DND-41 (cell line): ENCODE measurements at regions not wholly inside any gene's neighbourhood (a gene's known extent, or its start where the extent isn't known, plus 50 kb on each side); places are given as distances from the start of the nearest gene placed in this dataset.

Experiments used
- ATAC-seq: fragments of 200-7000 bp; cut with Tn5 transposase; 3 replicates; pipeline ENCODE4 v1.9.1; 2021; ENCODE audit warnings: low read depth; ENCODE audit not compliant: insufficient read depth
- DNase-seq: peaks from one replicate; pipeline ENCODE4 v3.0.0-alpha.2; 2020
- H2AFZ ChIP-seq: 2 replicates; pipeline ENCODE4 v1.6.0; 2012; ENCODE audit warnings: low read depth, low read length
- H3K27ac ChIP-seq: 2 replicates; pipeline ENCODE4 v1.5.1; 2012; ENCODE audit warnings: low read length, inconsistent platforms
- H3K27me3 ChIP-seq: fragments of 200-600 bp; sonication (generic); 2 replicates; pipeline ENCODE4 v1.6.0; 2012; ENCODE audit warnings: low read length, mild to moderate bottlenecking, inconsistent platforms; ENCODE audit not compliant: insufficient read depth, poor library complexity
- H3K36me3 ChIP-seq: 2 replicates; pipeline ENCODE4 v1.5.1; 2012; ENCODE audit warnings: low read length, inconsistent platforms; ENCODE audit not compliant: insufficient read depth
- H3K4me1 ChIP-seq: 2 replicates; pipeline ENCODE4 v1.5.1; 2012; ENCODE audit warnings: mild to moderate bottlenecking, low read length; ENCODE audit not compliant: insufficient read depth
- H3K4me2 ChIP-seq: 2 replicates; pipeline ENCODE4 v1.6.0; 2012; ENCODE audit warnings: mild to moderate bottlenecking, moderate library complexity, low read length, inconsistent platforms; ENCODE audit not compliant: insufficient read depth
- H3K4me3 ChIP-seq, 2 experiments: fragments of 200-600 bp in 1 of 2; shearing (Covaris generic) in 1 of 2; 2 replicates each; pipeline ENCODE4 v1.5.1; 2012 to 2016; ENCODE audit warnings: inconsistent platforms in 2 of 2, low read length in 2 of 2, mild to moderate bottlenecking in 2 of 2, low read depth in 1 of 2, moderate library complexity in 1 of 2
- H3K79me2 ChIP-seq: 2 replicates; pipeline ENCODE4 v1.6.0; 2012; ENCODE audit warnings: low read length, inconsistent platforms; ENCODE audit not compliant: insufficient read depth
- H3K9ac ChIP-seq: 2 replicates; pipeline ENCODE4 v1.6.0; 2012; ENCODE audit warnings: low read depth, mild to moderate bottlenecking, inconsistent platforms, low read length, moderate library complexity
- H3K9me3 ChIP-seq: 2 replicates; pipeline ENCODE4 v1.5.1; 2012; ENCODE audit warnings: low read length, moderate library complexity, mild to moderate bottlenecking, inconsistent platforms; ENCODE audit not compliant: insufficient read depth, severe bottlenecking
- H4K20me1 ChIP-seq: 2 replicates; pipeline ENCODE4 v1.6.0; 2012; ENCODE audit warnings: low read length; ENCODE audit not compliant: insufficient read depth
- EZH2 ChIP-seq: IDR thresholded peaks from 3 replicates; pipeline ENCODE4 v1.6.1; 2012; ENCODE audit warnings: borderline replicate concordance, low read depth, mild to moderate bottlenecking, moderate library complexity, low read length, inconsistent platforms; ENCODE audit not compliant: severe bottlenecking
- TF ChIP-seq, protein P1 (sequence below): IDR thresholded peaks from 2 replicates; pipeline ENCODE4 v1.5.1; 2012; ENCODE audit warnings: borderline replicate concordance, low read length, moderate library complexity, mild to moderate bottlenecking; ENCODE audit not compliant: poor library complexity, severe bottlenecking; ENCODE audit errors: extremely low read depth

DNA sequence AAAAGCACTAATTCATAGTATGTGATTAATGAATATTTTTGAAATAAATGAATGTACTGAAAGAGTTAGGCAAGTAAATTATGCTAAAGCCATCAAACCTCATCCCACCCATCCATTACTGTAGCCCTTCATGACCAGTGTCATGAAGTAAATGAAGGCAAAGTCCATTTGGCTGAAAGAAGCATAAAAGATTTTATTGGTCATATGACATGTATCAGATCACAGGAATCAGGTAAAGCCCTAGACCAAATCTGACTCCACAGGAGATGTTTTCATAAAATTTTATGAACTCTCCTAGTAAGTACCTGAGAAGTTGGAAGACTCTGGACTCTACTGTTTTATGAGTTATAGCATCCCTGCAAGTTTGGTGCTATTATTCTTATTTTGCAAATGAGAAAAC is 213.5 kb downstream of the TMEM114 start:
- Histone ChIP-seq H3K4me2 (no peak overlapping the region), H3K9me3 (no peaks in the 10 kb centered on the region), H3K36me3 (no peaks in the 10 kb centered on the region), H3K4me3 (no peak overlapping the region), H3K4me1 (no peaks in the 10 kb centered on the region), H3K79me2 (no peaks in the 10 kb centered on the region), H3K27me3 (no peaks in the 10 kb centered on the region), H2AFZ (no peak overlapping the region), H3K27ac (no peak overlapping the region), H3K9ac (no peak overlapping the region), H4K20me1 (no peaks in the 10 kb centered on the region)
- ATAC-seq (no peak), DNase-seq (no peak)
- TF ChIP-seq, protein P1, sequence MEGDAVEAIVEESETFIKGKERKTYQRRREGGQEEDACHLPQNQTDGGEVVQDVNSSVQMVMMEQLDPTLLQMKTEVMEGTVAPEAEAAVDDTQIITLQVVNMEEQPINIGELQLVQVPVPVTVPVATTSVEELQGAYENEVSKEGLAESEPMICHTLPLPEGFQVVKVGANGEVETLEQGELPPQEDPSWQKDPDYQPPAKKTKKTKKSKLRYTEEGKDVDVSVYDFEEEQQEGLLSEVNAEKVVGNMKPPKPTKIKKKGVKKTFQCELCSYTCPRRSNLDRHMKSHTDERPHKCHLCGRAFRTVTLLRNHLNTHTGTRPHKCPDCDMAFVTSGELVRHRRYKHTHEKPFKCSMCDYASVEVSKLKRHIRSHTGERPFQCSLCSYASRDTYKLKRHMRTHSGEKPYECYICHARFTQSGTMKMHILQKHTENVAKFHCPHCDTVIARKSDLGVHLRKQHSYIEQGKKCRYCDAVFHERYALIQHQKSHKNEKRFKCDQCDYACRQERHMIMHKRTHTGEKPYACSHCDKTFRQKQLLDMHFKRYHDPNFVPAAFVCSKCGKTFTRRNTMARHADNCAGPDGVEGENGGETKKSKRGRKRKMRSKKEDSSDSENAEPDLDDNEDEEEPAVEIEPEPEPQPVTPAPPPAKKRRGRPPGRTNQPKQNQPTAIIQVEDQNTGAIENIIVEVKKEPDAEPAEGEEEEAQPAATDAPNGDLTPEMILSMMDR = no peak
- TF ChIP-seq EZH2 = no peak

DNA sequence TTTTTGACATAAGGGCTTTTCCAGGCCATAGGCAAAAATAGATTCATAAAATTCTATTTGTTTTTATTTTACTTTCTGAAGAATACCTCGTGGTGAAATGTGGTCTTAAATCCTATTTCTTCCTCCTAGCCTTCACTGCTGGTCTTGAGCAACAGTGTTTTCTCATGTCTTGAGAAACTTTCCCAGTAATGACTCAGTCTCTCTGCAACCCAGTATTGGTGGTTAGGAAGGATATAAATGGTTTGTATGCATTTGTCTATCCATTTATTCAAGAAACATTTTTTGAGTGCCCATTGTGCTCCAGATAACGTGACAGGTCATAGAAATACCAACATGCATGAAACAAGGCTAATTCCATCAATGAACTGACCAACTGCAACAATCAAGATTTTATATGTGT is 213.9 kb downstream of the TMEM114 start:
- Histone ChIP-seq H3K4me1 (no peaks in the 10 kb centered on the region), H3K4me3 (no peak overlapping the region), H3K27ac (no peak overlapping the region), H4K20me1 (no peaks in the 10 kb centered on the region), H3K79me2 (no peaks in the 10 kb centered on the region), H3K36me3 (no peaks in the 10 kb centered on the region), H3K4me2 (no peak overlapping the region), H3K27me3 (no peaks in the 10 kb centered on the region), H3K9me3 (no peaks in the 10 kb centered on the region), H2AFZ (no peak overlapping the region), H3K9ac (no peak overlapping the region)
- no peak for DNase-seq
- ATAC-seq = no peak
- TF ChIP-seq, protein P1 = no peak
- TF ChIP-seq EZH2 = no peak

GRCh38 chr16:8375232-8375587 is 215.1 kb downstream of the TMEM114 start:
- H3K9ac ChIP-seq = no peak overlapping the region
- TF ChIP-seq EZH2 = no peak
- TF ChIP-seq, protein P1 = no peak
- no peak overlapping the region for H3K27ac ChIP-seq
- no peaks in the 10 kb centered on the region for H3K4me1 ChIP-seq
- no peak for ATAC-seq
- no peaks in the 10 kb centered on the region for H3K36me3 ChIP-seq
- H4K20me1 ChIP-seq = no peaks in the 10 kb centered on the region
- no peak overlapping the region for H3K4me2 ChIP-seq
- no peaks in the 10 kb centered on the region for H3K9me3 ChIP-seq
- H2AFZ ChIP-seq = no peak overlapping the region
- no peaks in the 10 kb centered on the region for H3K27me3 ChIP-seq
- no peaks in the 10 kb centered on the region for H3K79me2 ChIP-seq
- no peak overlapping the region for H3K4me3 ChIP-seq
- DNase-seq = no peak

DNA sequence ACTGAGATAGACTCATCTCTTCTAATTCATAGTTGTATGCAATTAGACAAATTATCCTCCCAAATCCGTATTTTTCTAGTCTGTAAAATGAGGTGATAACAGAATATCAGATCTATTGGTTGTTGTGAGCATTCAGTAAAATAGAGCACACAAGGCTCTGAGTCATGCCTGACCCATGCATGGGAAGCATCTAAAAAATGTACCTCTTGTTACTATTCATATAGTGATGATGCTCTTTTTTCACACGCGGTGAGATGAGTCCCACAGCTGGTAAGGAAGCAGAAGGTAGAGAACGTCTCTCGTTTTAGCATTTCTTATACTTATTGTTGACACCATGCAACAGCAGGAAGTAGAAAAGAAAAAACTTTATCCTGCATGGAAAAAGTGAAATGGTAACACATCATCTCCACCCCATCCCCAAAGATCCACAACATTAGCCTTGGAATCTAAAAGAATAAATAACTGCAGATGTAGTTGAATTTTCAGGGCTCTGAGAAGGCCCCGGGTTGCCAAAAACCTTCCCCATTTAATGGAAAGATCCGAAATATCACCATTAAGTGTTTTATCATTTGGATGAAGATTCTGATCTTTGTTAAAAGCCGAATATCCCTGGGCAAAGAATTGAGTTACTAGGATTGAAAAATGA is 215.6 kb downstream of the TMEM114 start:
- no peaks in the 10 kb centered on the region for H4K20me1 ChIP-seq
- H2AFZ ChIP-seq = no peak overlapping the region
- H3K36me3 ChIP-seq = no peaks in the 10 kb centered on the region
- H3K4me1 ChIP-seq = no peaks in the 10 kb centered on the region
- no peak overlapping the region for H3K9ac ChIP-seq
- ATAC-seq (no peak), DNase-seq (no peak)
- no peaks in the 10 kb centered on the region for H3K79me2 ChIP-seq
- no peak overlapping the region for H3K4me2 ChIP-seq
- no peak for TF ChIP-seq EZH2
- TF ChIP-seq, protein P1 = no peak
- no peaks in the 10 kb centered on the region for H3K9me3 ChIP-seq
- no peak overlapping the region for H3K4me3 ChIP-seq
- H3K27me3 ChIP-seq = no peaks in the 10 kb centered on the region
- H3K27ac ChIP-seq = no peak overlapping the region
